GM06990 (cell line): ENCODE measurements at regions not wholly inside any gene's neighbourhood (a gene's known extent, or its start where the extent isn't known, plus 50 kb on each side); places are given as distances from the start of the nearest gene placed in this dataset.

Source experiments
- DNase-seq: peaks from one replicate; pipeline ENCODE4 v3.0.0-alpha.2; 2011; ENCODE audit not compliant: insufficient read length; ENCODE audit errors: extremely low read depth
- H3K27me3 ChIP-seq: replicated peaks from 2 replicates; pipeline ENCODE4 v1.6.0; 2011; ENCODE audit warnings: low read length; ENCODE audit not compliant: control insufficient read depth, insufficient read depth
- H3K36me3 ChIP-seq: 2 replicates; pipeline ENCODE4 v1.5.1; 2011; ENCODE audit warnings: low read length; ENCODE audit not compliant: control insufficient read depth, insufficient read depth
- H3K4me3 ChIP-seq: replicated peaks from 2 replicates; pipeline ENCODE4 v1.5.1; 2011; ENCODE audit warnings: low read depth, mild to moderate bottlenecking, control low read depth, low read length
- TF ChIP-seq, protein P1 (sequence below): IDR thresholded peaks from 2 replicates; pipeline ENCODE4 v1.5.1; 2011; ENCODE audit warnings: low read length, control low read depth, mild to moderate bottlenecking, inconsistent platforms; ENCODE audit not compliant: insufficient read depth, poor library complexity, severe bottlenecking

DNA sequence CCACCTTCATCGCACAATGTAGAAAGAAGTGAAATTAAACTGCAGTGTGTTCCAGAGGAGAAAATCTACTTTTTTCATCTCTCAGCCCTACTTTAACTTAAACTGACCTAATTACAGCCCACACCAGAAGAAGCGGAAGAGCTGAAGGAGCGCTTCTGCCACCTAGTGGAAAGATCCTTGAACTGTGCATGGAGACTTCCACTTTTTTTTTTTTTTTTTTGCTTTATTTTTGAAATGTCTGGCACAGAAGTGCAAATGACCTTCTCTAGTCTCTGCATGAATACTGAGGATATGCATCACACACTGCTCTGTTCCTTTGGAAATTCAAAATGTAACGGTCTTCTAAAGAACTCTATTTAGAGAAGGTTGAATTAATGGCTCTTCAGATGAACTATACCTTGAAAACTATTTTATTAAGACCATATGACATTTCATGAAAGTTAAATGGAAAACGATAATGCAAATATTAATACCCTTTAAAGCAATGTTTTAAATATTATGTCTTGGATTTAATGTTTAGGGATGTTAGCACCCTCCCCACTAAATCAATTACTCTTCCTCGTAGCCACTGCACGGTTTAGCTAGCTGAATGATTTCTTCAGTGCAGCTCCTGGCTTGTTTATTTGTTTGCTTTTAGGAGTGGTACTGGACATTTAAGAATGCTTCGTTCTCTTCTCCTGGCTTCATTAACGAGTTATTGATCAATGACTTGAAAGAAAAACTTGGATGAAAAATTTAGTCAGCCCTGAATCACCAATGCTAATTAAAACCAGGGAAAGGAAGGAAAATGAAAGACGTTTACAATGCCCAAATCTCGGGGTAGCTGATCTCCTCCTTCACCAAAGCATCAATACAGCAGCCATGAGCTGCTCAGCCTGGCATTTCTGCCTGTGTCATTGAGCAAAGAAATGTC lies 569.6 kb upstream of the GJE1 start:
- no peaks in the 10 kb centered on the region for H3K36me3 ChIP-seq
- TF ChIP-seq, protein P1, sequence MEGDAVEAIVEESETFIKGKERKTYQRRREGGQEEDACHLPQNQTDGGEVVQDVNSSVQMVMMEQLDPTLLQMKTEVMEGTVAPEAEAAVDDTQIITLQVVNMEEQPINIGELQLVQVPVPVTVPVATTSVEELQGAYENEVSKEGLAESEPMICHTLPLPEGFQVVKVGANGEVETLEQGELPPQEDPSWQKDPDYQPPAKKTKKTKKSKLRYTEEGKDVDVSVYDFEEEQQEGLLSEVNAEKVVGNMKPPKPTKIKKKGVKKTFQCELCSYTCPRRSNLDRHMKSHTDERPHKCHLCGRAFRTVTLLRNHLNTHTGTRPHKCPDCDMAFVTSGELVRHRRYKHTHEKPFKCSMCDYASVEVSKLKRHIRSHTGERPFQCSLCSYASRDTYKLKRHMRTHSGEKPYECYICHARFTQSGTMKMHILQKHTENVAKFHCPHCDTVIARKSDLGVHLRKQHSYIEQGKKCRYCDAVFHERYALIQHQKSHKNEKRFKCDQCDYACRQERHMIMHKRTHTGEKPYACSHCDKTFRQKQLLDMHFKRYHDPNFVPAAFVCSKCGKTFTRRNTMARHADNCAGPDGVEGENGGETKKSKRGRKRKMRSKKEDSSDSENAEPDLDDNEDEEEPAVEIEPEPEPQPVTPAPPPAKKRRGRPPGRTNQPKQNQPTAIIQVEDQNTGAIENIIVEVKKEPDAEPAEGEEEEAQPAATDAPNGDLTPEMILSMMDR, result peak; percentile 90
- H3K4me3 ChIP-seq, result peak overlapping the region; percentile 23; the same call in 1 of the 2 replicates
- DNase-seq, result peak; percentile 14
- no peaks in the 10 kb centered on the region for H3K27me3 ChIP-seq

DNA sequence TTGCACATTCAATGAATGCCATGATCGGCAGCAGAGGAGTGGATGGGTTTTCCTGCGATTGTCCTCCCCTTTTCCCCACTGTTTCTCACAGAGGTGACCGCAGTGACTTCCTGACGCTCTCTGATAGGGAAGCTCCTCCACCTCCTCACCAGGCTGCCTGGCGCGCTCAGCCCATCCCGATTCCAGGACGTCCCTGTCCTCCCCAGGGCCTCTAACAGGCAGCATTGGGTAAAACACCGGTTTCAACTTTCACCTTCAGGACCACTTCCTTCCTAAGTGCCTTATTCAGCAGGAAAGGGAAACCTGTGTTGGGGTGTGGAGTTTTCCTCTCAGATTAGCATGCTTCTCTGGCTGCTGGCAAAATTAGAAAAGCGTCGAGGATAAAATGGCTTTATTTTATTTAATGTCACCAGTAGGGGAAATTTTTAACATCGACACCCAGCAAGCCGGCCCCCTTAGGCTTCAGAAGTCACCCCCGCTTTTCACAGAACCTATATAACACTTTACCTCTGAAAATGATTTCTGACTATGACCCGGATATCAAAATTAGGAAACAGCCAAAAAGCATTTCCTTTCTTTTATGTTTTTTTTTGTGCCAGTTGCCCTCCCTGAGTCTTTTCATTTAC lies 570.4 kb upstream of the GJE1 start:
- TF ChIP-seq, protein P1, result no peak
- Histone ChIP-seq H3K36me3 (no peaks in the 10 kb centered on the region), H3K4me3 (peak overlapping the region; percentile 23), H3K27me3 (no peaks in the 10 kb centered on the region)
- no peak for DNase-seq

DNA sequence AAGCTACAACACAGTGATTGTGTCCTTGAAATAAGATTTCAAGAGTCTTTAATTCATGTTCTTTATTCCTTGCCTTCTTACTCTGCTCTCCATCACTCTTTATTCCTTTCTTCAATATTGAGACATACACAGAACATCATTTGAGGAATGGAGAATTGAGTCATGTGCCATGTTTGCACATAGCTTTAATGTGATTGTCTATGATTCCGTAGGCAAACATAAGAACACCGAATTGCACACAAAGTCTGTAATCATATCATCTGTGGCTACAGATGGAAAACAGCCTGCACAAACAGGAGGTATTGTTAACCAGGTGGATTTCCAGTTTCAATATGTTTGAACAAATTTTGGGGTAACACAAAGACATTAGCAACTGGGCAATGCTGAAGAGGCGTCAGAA lies 571.6 kb upstream of the GJE1 start:
- no peak for DNase-seq
- Histone ChIP-seq H3K4me3 (no peak overlapping the region), H3K27me3 (no peaks in the 10 kb centered on the region), H3K36me3 (no peaks in the 10 kb centered on the region)
- TF ChIP-seq, protein P1, result no peak

DNA sequence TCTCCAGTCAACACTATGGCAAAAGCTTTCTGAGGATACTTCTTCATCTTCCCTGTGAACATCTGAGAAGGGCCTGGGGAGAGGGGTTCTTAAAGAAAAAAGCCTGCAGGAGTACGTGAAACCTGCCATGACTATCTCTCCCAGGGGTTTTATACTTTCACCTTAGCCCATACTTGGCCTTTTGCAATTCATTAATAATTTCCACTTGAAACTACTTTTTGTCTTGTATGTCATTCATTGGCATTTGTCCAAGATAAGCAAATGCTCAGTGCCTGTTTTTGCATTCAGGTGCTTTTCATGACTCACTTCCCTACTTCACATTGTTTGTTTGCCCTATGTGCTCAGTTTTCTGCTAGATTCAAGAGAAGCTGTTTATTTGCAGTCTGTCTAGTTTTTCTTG lies 580.3 kb upstream of the GJE1 start:
- Histone ChIP-seq H3K27me3 (no peaks in the 10 kb centered on the region), H3K4me3 (no peak overlapping the region), H3K36me3 (no peaks in the 10 kb centered on the region)
- TF ChIP-seq, protein P1, result no peak
- DNase-seq, result peak; percentile 18

DNA sequence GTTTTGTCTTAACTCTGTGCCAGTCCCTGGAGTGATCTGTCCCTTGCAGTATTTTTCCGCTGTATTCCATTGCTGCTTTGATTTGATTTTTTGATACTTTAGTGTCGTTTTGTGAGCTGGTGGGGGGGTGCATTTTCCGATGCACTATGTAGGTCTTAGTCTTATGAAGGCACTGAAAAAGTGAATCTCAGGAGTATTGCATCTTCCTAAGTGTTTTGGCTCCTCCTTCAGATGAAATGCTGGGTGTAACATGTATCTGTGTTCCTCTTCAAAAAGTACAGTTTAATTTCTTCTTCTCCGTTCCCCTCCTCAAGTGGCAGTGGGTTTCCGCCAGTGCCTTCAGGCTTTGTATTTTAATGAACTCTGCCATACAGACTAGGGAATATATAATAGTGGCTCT lies 580.7 kb upstream of the GJE1 start:
- no peaks in the 10 kb centered on the region for H3K27me3 ChIP-seq
- TF ChIP-seq, protein P1, result no peak
- no peaks in the 10 kb centered on the region for H3K36me3 ChIP-seq
- no peak for DNase-seq
- H3K4me3 ChIP-seq, result no peak overlapping the region
